Type B pancreatic cell (in vitro differentiated cells): ENCODE measurements at regions not wholly inside any gene's neighbourhood (a gene's known extent, or its start where the extent isn't known, plus 50 kb on each side); places are given as distances from the start of the nearest gene placed in this dataset.

ENCODE experiments used
- DNase-seq: peaks from one replicate; pipeline ENCODE4 v3.0.0; 2021; ENCODE audit warnings: mixed read lengths; ENCODE audit not compliant: unreplicated experiment; ENCODE audit errors: extremely low spot score
- H3K27ac Mint-ChIP-seq: 2 replicates; pipeline ENCODE4 v1.8.0; 2021; ENCODE audit warnings: mild to moderate bottlenecking, mixed read lengths
- H3K27me3 Mint-ChIP-seq: 2 replicates; pipeline ENCODE4 v1.8.0; 2021; ENCODE audit warnings: mixed read lengths
- H3K36me3 Mint-ChIP-seq: 2 replicates; pipeline ENCODE4 v1.8.0; 2021; ENCODE audit warnings: mixed read lengths
- H3K4me1 Mint-ChIP-seq: one replicate; pipeline ENCODE4 v1.8.0; 2021; ENCODE audit warnings: mixed read lengths; ENCODE audit not compliant: unreplicated experiment
- H3K4me3 Mint-ChIP-seq: 2 replicates; pipeline ENCODE4 v1.8.0; 2021; ENCODE audit warnings: mild to moderate bottlenecking, mixed read lengths
- H3K9me3 Mint-ChIP-seq: 2 replicates; pipeline ENCODE4 v1.8.0; 2021; ENCODE audit warnings: mixed read lengths
- TF ChIP-seq, protein P1 (sequence below): fragments of 200-600 bp; sonication (generic); conservative IDR thresholded peaks from 2 replicates; pipeline ENCODE4 v1.5.0; 2021; ENCODE audit warnings: antibody characterized with exemption, mild to moderate bottlenecking

GRCh38 chr22:48099671-48100070, 1337.2 kb downstream of the TBC1D22A start:
- no peaks in the 10 kb centered on the region for H3K36me3 Mint-ChIP-seq
- H3K27ac Mint-ChIP-seq = no peak overlapping the region
- no peak overlapping the region for H3K4me3 Mint-ChIP-seq
- DNase-seq = peak; percentile 60
- H3K9me3 Mint-ChIP-seq = no peaks in the 10 kb centered on the region
- TF ChIP-seq, protein P1, sequence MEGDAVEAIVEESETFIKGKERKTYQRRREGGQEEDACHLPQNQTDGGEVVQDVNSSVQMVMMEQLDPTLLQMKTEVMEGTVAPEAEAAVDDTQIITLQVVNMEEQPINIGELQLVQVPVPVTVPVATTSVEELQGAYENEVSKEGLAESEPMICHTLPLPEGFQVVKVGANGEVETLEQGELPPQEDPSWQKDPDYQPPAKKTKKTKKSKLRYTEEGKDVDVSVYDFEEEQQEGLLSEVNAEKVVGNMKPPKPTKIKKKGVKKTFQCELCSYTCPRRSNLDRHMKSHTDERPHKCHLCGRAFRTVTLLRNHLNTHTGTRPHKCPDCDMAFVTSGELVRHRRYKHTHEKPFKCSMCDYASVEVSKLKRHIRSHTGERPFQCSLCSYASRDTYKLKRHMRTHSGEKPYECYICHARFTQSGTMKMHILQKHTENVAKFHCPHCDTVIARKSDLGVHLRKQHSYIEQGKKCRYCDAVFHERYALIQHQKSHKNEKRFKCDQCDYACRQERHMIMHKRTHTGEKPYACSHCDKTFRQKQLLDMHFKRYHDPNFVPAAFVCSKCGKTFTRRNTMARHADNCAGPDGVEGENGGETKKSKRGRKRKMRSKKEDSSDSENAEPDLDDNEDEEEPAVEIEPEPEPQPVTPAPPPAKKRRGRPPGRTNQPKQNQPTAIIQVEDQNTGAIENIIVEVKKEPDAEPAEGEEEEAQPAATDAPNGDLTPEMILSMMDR = no peak
- H3K4me1 Mint-ChIP-seq = no peaks in the 10 kb centered on the region
- H3K27me3 Mint-ChIP-seq = peaks cover 31% of the 10 kb centered on the region

DNA sequence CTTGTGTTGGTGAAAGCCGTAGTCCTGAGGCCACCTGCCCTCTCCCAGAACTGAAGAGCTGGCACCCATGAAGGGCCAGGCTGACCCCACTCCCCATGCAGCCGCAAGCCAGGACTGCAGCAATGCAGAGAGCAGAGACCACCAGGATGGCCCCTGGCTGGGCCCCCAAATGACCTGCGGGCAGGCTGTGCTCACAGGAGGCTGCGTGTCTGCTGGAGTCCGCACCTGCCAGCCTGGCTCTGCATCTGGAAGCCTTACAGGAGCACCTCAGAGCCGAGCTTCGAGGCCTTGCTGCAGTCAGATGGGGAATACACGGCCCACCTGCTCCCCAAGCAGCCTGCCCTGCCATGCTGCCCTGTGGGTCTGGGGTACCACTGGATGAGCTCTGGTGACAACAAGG, 1336.8 kb downstream of the TBC1D22A start:
- peak; percentile 64 for DNase-seq
- H3K4me1 Mint-ChIP-seq = no peaks in the 10 kb centered on the region
- H3K27me3 Mint-ChIP-seq = peaks cover 28% of the 10 kb centered on the region
- no peaks in the 10 kb centered on the region for H3K36me3 Mint-ChIP-seq
- H3K27ac Mint-ChIP-seq = no peak overlapping the region
- TF ChIP-seq, protein P1 = no peak
- H3K9me3 Mint-ChIP-seq = no peaks in the 10 kb centered on the region
- no peak overlapping the region for H3K4me3 Mint-ChIP-seq

DNA sequence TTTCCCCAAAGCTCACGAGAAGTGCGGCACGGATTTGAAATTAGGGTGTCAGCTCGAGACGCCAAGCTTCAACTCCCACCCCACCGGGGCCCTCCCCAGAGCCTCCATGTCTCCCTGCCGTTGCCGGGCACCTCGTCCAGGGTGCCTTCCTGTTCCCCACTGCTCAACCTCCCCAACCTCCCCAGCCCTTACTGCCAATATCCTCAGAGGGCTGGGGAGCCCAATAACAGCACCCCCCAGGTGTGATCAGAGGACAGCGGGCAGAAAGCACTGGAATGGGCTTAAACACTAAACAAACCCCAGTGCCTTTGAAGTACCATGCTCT, 1336.4 kb downstream of the TBC1D22A start:
- Mint-ChIP-seq H3K9me3 (no peaks in the 10 kb centered on the region), H3K27ac (no peak overlapping the region), H3K4me3 (no peak overlapping the region), H3K36me3 (no peaks in the 10 kb centered on the region), H3K4me1 (no peaks in the 10 kb centered on the region), H3K27me3 (peaks cover 28% of the 10 kb centered on the region)
- TF ChIP-seq, protein P1 = no peak
- peak; percentile 49 for DNase-seq

GRCh38 chr22:48098243-48098920, 1335.9 kb downstream of the TBC1D22A start:
- TF ChIP-seq, protein P1 = no peak
- Mint-ChIP-seq H3K4me1 (no peaks in the 10 kb centered on the region), H3K36me3 (no peaks in the 10 kb centered on the region), H3K27ac (no peak overlapping the region), H3K27me3 (peaks cover 27% of the 10 kb centered on the region), H3K9me3 (no peaks in the 10 kb centered on the region), H3K4me3 (no peak overlapping the region)
- no peak for DNase-seq

DNA sequence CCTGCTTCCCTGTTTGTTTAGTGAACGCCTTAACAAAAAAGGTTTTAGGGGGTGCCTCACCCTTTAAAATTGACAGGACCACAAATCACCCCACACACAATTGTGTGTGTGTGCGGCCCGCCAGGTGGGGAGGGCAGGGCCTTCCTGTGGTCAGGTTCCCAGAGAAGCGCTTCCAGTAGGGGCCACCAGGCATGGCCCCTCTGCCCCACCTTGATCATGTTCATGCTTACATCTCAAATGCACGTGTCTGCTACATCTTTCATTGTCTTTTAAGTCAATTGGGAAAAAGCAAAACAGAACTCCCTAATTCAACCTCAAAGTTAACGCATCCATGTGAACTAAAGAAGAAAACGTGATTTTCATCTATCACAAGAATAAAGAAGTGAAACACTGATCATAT, 1335.3 kb downstream of the TBC1D22A start:
- TF ChIP-seq, protein P1 = no peak
- no peaks in the 10 kb centered on the region for H3K4me1 Mint-ChIP-seq
- no peak overlapping the region for H3K27ac Mint-ChIP-seq
- no peaks in the 10 kb centered on the region for H3K36me3 Mint-ChIP-seq
- no peaks in the 10 kb centered on the region for H3K9me3 Mint-ChIP-seq
- no peak overlapping the region for H3K4me3 Mint-ChIP-seq
- H3K27me3 Mint-ChIP-seq = peaks cover 22% of the 10 kb centered on the region
- no peak for DNase-seq
